ENCODE measurements at regions not wholly inside any gene's neighbourhood (a gene's known extent, or its start where the extent isn't known, plus 50 kb on each side); places are given as distances from the start of the nearest gene placed in this dataset.

DNA sequence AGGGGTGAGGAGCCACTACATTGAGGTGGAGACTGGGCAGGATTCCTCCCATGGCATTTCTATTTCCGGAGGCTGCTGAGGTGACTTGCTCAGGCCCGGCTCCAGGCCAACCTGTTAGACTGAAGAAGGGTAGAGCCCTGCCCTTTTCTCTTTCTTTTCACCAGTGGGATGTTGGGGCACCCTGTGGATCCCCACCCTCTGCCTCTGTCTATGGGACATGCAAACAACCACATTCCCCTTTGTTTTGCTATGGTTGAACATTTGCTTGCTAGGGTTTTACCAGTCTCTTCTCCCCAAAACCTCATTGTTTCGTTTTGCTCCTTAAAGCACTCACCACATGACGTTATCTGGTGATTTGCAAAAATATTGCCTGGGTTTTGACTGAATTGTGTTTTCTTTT is 183.3 kb downstream of the ARL4C start:
- Mint-ChIP-seq H3K27ac (ENCODE audit: unreplicated experiment) (no peak overlapping the region), H3K9me3 (ENCODE audit: low read depth, unreplicated experiment) (no peaks in the 10 kb centered on the region), H3K36me3 (ENCODE audit: insufficient read depth, unreplicated experiment) (no peaks in the 10 kb centered on the region), H3K27me3 (ENCODE audit: unreplicated experiment) (peaks cover 7% of the 10 kb centered on the region), H3K4me3 (ENCODE audit: low read depth, unreplicated experiment) (no peak overlapping the region), H3K4me1 (ENCODE audit: low read depth, unreplicated experiment) (no peaks in the 10 kb centered on the region)
- no TSS peak for BruUV-seq (replicated peaks)
- TF ChIP-seq, protein P1, sequence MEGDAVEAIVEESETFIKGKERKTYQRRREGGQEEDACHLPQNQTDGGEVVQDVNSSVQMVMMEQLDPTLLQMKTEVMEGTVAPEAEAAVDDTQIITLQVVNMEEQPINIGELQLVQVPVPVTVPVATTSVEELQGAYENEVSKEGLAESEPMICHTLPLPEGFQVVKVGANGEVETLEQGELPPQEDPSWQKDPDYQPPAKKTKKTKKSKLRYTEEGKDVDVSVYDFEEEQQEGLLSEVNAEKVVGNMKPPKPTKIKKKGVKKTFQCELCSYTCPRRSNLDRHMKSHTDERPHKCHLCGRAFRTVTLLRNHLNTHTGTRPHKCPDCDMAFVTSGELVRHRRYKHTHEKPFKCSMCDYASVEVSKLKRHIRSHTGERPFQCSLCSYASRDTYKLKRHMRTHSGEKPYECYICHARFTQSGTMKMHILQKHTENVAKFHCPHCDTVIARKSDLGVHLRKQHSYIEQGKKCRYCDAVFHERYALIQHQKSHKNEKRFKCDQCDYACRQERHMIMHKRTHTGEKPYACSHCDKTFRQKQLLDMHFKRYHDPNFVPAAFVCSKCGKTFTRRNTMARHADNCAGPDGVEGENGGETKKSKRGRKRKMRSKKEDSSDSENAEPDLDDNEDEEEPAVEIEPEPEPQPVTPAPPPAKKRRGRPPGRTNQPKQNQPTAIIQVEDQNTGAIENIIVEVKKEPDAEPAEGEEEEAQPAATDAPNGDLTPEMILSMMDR (IDR thresholded peaks at IDR 0.05; ENCODE audit: unreplicated experiment) = no peak
- CTCF ChIA-PET = interaction anchor here (0.6 kb wide), 1 partner anchor 626 kb away, joined by 6 read pairs; no protein-coding TSS in a partner anchor
- no peak for DNase-seq
- intact Hi-C loops (cut with micrococcal nuclease; ENCODE audit: unreplicated experiment) = no loop called here

DNA sequence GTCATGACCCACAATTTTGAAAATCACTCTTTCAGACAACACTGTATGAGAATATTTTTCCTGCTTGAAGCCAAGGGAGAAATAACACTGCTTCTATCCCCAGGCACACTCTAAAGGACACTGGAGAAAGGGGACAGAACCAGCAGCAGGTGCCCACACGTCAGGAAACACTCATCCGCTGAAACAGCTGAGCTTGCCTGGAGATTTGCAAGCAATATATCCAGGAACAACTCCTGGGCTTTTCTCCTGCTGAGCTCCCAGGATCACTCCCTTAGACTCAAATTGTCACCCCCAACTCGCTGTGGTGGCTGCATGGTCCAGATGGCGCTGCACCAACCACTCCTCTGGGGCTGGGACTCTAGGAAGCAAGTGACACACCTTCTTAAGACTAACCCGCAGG is 186.7 kb downstream of the ARL4C start:
- intact Hi-C loops (cut with micrococcal nuclease; ENCODE audit: unreplicated experiment) = no loop called here
- H3K36me3 Mint-ChIP-seq (ENCODE audit: insufficient read depth, unreplicated experiment) = no peaks in the 10 kb centered on the region
- peaks cover under 1% of the 10 kb centered on the region for H3K4me1 Mint-ChIP-seq (ENCODE audit: low read depth, unreplicated experiment)
- BruUV-seq (replicated peaks) = no TSS peak
- no peaks in the 10 kb centered on the region for H3K9me3 Mint-ChIP-seq (ENCODE audit: low read depth, unreplicated experiment)
- TF ChIP-seq, protein P1 (IDR thresholded peaks at IDR 0.05; ENCODE audit: unreplicated experiment) = no peak
- peaks cover 10% of the 10 kb centered on the region for H3K27me3 Mint-ChIP-seq (ENCODE audit: unreplicated experiment)
- no peak overlapping the region for H3K4me3 Mint-ChIP-seq (ENCODE audit: low read depth, unreplicated experiment)
- H3K27ac Mint-ChIP-seq (ENCODE audit: unreplicated experiment) = no peak overlapping the region
- DNase-seq = no peak
- CTCF ChIA-PET = no interaction called here

DNA sequence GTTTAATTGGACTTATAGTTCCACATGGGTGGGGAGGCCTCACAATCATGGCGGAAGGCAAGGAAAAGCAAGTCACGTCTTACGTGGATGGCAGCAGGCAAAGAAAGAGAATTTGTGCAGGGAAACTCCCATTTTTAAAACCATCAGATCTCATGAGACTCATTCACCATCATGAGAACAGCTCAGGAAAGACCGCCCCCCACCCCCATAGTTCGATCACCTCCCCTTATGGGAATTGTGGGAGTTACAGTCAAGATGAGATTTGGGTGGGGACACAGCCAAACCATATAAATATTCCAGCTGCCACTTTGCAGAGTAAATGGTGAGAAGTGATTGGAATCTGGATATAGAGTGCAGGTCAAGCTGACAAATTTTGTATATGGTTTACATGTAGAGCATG is 187.4 kb downstream of the ARL4C start:
- CTCF ChIA-PET = interaction anchor here (0.6 to 0.7 kb wide), 2 partner anchors 9 to 67 kb away, joined by 3 to 5 read pairs; no protein-coding TSS in a partner anchor
- peaks cover 10% of the 10 kb centered on the region for H3K27me3 Mint-ChIP-seq (ENCODE audit: unreplicated experiment)
- no TSS peak for BruUV-seq (replicated peaks)
- H3K4me3 Mint-ChIP-seq (ENCODE audit: low read depth, unreplicated experiment) = no peak overlapping the region
- no peaks in the 10 kb centered on the region for H3K9me3 Mint-ChIP-seq (ENCODE audit: low read depth, unreplicated experiment)
- H3K36me3 Mint-ChIP-seq (ENCODE audit: insufficient read depth, unreplicated experiment) = no peaks in the 10 kb centered on the region
- H3K27ac Mint-ChIP-seq (ENCODE audit: unreplicated experiment) = no peak overlapping the region
- H3K4me1 Mint-ChIP-seq (ENCODE audit: low read depth, unreplicated experiment) = peaks cover 6% of the 10 kb centered on the region
- TF ChIP-seq, protein P1 (IDR thresholded peaks at IDR 0.05; ENCODE audit: unreplicated experiment) = no peak
- intact Hi-C loops (cut with micrococcal nuclease; ENCODE audit: unreplicated experiment) = no loop called here
- no peak for DNase-seq

DNA sequence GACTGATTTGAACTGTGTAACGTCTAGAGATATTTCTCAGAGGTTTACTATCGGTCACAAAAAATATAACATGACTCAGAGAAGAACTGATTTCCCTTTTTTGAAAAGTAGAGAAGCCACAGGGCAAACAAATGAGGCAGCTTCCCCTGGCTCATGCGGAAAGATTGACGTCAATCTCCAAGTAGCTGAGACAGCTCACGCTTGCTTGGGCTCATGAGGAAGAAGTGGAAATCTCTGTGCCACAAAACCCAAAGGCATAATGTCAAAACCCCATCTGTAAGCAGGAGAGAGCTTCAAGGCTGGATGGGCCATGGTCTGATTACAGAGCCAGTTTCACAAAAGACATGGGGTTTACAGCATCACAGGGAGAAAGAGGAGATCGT is 188.1 kb downstream of the ARL4C start:
- Mint-ChIP-seq H3K27ac (ENCODE audit: unreplicated experiment) (no peak overlapping the region), H3K9me3 (ENCODE audit: low read depth, unreplicated experiment) (no peaks in the 10 kb centered on the region), H3K36me3 (ENCODE audit: insufficient read depth, unreplicated experiment) (no peaks in the 10 kb centered on the region), H3K4me3 (ENCODE audit: low read depth, unreplicated experiment) (no peak overlapping the region), H3K27me3 (ENCODE audit: unreplicated experiment) (peaks cover 10% of the 10 kb centered on the region), H3K4me1 (ENCODE audit: low read depth, unreplicated experiment) (peaks cover 6% of the 10 kb centered on the region)
- intact Hi-C loops (cut with micrococcal nuclease; ENCODE audit: unreplicated experiment) = no loop called here
- DNase-seq = no peak
- TF ChIP-seq, protein P1 (IDR thresholded peaks at IDR 0.05; ENCODE audit: unreplicated experiment) = no peak
- CTCF ChIA-PET = interaction anchor here (0.6 to 0.7 kb wide), 2 partner anchors 8 to 67 kb away, joined by 3 to 5 read pairs; no protein-coding TSS in a partner anchor
- BruUV-seq (replicated peaks) = no TSS peak

Data from Calu3 (cell line).